ENCODE measurements at regions not wholly inside any gene's neighbourhood (a gene's known extent, or its start where the extent isn't known, plus 50 kb on each side); places are given as distances from the start of the nearest gene placed in this dataset.

DNA sequence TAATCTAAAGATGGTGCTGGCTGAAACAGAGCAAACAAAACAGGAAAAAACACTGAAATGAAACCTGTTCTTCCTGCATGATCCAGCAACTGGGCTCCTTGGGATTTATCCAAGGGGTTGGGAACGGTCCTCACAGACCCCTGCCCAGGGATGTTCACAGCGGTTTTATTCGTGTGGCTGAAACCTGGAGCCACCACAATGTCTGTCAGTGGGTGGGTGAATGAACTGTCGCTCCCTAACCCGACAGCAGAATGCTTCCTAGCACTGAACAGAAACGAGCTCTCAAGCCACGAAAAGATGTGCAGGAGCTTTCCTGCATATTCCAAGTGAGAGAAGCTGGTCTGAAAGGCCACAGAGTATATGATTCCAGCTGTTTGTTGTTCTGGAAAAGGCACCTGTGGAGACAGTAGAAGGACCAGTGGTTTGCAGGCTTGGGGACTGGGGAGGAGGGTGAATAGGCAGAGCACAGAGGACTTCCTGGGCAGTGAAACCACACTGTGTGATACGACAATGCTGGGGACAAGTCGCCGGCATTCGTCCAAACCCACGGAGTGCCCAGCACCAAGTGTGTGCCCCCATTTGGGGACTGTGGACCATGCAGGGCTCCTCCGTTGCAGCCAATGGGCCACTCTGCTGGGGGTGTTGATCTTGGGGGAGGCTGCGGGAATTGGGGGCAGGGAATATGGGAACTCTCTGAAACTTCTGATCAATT lies 73.9 kb downstream of the TEX29 start:
- no peak for DNase-seq

DNA sequence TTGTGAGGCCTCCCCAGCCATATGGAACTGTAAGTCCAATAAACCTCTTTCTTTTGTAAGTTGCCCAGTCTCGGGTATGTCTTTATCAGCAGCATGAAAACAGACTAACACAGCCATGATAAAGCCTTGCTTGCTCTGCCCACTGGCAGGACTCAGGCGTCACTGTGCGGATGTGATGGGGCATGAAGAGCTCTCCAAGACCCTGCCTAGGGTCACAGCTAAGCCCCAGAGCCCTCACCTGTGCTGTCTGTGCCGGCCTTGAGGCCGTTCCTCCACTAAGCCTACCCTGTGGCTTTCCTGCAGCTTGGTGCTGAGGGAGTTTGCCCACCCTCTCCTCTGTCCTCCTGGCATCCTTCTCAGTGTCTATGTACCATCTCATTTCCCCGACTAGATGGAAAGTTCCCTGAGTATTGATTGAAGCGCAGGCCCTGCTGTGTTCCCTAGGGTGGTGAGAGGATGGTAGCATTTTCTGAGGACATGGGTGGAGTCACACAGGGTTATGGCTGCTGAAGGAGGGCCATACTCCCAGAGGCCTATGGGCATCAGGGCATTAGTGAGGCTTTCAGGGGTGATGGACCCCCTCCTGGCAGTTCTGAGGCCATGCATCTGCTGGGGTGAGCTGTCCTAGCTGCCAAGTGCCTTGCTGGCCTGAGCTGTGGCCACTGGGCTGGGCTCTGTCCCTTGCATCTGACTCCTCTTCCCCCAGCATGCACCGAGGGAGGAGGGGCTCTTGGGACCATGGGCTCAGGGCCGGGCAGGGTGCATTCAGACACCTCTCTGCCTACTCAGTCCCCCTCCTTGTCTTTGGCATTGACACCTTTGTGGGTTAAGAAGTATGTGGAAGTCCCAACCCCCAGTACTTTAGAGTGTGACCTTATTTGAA lies 75.3 kb downstream of the TEX29 start:
- no peak for DNase-seq

DNA sequence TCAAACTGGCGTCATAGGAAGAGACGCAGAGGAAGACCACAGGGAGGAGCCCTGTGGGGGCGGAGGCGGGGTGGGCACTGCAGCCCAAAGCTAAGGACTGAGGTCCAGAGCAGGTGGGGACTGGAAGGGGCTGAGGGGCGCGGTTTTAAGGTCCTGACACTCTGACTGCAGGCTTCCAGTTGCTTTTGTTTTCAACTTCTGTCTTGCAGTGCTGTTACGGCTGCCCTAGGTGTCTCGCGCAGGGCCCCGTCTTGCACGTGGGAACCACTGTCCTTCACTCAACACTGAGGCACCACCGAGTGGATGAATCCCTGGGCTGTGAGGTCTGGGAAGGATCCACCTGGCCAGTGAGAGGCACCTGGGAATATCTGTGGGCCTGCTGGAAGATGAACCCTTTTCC lies 76.0 kb downstream of the TEX29 start:
- no peak for DNase-seq

DNA sequence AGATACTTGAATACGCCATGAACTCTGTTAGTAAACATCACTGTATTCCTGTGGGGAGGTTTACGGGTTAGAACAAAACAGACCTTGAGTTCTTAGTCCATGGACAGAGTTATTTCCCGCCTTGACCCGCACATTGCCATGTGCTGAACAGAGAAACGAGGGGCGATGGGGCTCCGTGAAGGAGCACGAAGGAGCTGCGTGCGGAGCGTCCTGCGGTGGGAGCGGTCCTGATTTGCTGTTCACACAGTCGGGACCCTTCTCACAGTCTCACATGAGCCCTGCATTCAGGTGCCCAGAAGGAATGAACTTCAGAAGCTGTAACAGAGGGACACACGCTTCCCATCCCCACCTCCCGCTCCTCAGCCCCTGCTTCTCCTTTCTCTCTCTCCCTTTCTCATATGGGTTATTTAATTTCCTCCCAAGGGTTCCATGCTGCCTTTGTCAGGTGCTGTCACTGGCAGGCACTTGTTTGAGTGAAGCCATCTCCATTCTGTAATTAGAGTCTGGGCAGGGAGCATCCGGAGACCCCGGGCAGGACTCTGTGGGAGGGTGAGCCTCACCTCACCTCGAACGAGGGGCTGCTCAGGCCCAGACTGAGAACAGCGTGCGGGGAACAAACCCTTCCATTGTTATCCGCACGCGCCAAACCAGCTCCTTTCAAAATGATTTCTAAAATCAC lies 76.9 kb downstream of the TEX29 start:
- no peak for DNase-seq

DNA sequence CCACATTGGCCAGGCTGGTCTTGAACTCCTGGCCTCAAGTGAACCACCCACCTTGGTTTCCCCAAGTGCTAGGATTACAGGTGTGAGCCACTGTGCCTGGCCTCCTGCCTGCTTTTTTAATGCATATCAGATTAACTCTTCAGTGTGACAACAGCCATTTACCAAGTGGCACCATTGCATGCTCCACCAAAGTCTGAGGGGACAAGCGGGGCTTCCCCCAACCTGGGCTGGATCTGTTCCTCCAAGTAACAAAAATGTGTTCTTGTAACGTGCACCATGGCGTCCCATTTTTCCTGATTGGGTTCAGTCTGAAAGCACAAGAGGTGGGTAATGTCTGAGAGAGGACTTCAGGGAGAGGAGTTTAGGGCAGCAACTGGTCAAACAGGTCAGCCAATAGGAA lies 77.8 kb downstream of the TEX29 start:
- no peak for DNase-seq

DNA sequence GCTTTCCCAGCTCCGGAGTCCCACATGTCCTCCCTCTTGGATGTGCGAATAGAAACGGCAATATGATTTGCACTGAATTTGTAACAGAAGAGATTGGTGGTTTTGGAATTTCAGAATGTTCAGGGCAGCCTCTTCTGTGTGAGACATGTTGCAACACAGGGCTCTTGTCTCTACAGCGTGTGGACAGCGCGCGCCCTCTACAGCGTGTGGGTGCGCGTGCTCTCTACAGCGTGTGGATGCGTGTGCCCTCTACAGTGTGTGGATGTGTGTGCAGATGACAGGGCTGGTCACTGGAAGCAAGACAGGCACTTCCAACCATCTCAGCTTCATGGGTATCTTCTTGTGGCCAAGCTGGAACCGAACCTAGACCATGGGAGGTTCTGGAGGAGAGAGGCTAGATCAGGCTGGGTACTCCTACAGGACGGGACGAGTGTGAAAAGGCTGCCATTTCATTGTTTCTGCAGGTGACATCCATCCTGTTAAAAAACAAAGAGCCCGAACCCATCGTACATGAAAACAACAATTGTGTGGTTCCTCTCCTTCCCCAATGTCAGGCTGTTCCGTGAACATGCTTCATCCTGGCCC lies 78.4 kb downstream of the TEX29 start:
- DNase-seq: no peak

DNA sequence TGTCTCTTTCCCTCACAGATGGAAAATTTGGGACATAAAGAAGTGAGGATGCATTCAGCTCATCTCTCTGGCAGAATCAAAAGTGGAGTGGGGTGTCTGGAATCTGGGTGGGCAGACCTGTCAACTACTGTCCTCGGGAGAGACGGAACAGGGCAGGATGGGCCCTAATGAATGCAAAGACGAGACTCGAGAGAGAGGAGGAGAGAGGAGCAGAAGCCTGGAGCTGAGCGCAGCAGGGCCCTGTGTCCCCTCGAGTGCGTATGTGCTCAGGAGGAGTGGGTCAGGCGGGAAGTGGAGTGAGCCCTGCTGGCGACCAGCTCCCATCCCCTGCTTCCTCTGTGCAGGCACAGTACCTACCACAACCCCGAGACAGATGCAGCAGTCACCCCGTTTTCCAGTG lies 78.9 kb downstream of the TEX29 start:
- no peak for DNase-seq

DNA sequence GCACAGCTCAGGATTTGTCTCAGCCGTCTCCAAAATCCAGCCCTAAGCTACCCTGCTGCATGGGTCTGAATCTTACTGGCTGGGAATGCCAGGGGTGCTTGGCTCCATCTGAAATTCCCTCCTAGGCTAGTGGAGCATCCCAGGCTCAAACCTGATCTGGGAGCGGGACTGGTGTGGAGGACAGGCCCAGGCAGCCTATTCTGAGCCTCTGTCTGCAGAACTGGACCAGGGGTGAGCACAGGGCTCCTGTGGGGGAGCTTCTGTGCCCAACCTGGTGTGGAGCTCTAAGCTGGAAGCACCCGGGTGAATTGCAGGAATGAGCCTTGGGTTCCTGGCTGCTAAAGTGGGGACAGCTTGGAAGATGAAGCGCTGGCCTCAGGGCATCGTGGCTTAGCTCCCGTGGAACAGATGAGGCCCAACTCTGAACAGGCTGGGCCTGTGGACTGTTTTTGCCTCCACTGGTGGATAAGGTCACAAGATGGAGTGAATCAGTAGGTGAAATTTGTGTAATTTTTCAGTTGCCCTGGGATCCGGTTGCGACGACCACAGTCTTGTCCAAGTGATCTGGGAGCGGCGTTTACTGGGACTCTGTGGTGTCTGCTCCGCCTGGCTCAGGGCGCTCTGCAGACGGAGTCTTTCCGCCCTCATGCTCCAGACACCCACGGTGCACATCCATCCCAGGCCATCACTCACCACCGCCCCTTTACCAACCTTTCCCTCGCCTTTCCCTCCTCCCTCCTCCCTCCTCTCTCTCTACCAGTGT lies 79.5 kb downstream of the TEX29 start:
- DNase-seq: no peak

DNA sequence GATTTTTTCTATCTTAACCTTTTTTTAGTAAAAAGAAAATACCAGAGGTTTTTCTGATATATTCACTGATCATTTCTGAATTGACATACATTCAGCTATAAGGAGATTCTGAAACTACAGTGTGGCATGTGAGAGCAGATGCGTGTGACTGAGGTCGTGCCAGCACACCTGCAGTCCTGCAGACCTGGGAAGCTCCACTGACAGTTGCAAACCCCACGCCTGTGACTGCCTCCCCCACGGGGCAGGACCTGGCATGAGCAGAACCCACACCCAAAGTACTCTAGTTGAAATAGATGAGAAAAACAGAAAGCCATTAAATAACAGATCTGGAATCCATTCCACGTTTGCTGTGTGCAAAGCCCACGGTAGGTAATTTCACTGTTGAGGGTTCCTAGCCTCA lies 80.7 kb downstream of the TEX29 start:
- no peak for DNase-seq

DNA sequence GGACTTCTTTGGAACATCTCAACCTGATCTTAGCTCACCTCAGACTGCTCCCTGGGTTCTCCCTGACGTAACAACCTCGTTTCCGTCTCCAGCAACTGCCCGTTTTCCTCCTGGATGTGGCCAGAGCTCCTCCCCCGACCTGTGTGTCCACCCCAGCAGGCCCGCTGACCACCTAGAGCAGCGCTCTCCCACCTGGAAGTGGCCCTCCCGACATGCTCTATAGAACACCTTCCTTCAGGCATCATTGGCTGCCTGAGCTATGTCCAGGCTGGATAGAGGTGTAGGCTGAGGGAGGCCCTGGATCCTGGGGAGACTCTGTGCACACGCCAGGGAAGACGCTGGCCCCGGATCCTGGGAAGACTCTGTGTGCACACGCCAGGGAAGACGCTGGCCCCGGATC lies 81.3 kb downstream of the TEX29 start:
- DNase-seq: no peak

DNA sequence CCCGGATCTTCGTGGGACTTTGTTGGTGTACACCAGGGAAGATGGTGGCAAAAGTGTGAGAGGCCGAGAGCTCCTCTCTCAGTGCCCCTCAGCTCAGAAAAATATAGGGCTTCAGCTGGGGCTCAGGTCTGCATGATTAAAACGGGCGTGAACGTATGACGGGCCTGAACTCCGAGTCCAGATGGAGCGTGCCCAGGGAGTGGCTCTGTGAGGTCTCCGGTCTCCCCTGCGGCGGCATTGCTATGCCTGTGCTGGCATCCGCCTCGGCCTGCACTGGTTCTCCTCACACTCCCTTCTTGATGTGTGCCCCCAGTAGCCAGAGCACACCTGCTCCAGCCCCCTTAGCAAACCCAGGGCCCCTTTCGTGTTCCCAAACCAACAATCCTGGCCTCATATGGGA lies 82.0 kb downstream of the TEX29 start:
- no peak for DNase-seq

DNA sequence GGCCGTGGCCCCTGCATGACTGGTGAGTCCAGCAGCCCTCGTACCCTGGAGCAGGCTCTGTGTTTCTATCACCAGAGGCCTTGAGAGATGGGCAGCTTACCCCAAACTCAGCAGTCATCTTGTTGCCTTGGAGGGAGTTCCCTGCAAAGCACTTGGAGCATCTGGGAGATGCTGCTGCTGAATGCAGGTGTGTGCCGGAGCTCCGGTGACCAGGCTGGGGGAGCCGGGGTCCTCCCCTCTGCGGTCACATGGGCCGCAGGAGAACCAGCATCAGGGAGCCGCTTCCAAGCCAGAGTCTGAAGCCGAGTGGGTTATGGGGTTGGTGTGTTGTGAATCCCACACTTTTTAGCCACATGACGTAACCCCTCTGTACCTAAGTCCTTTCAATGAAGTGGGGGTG lies 82.8 kb downstream of the TEX29 start:
- no peak for DNase-seq

DNA sequence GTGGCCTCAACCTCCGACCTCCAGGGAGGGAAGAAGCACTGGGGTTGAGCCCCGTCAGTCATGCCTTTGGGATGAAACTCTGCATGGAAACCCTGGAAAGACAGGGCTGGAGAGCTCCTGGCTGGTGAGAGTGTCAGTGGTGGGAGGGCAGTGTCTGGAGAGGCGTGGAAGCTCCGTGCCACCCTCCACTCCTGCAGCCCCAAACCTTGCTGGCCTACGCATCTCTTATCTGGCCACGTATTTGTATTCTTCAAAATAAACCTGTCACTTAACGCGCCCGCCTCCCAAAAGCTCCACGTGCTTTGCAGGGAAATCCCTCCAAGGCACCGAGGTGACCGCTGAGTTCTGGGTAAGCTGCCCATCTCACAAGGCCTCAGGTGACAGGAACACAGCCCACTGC lies 84.3 kb downstream of the TEX29 start:
- no peak for DNase-seq

DNA sequence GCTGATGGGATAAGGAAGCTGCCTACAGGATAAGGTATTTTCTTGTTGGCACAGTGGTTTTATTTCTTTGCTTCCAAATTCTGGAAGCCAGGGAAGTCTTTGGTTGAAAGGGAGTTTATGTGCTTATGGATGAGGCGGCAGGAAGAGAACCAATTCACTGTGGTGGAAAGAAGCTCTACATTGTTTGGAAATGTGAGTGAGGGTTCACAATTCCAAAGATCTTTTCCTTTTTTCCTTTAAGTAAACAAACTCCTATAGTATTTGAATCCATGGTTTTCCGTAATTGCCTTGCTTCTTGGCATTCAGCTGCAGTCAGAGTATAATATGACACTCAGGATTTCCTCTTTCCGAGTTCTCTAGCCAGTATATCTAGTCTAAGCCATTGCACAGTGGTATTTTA lies 86.2 kb downstream of the TEX29 start:
- no peak for DNase-seq

DNA sequence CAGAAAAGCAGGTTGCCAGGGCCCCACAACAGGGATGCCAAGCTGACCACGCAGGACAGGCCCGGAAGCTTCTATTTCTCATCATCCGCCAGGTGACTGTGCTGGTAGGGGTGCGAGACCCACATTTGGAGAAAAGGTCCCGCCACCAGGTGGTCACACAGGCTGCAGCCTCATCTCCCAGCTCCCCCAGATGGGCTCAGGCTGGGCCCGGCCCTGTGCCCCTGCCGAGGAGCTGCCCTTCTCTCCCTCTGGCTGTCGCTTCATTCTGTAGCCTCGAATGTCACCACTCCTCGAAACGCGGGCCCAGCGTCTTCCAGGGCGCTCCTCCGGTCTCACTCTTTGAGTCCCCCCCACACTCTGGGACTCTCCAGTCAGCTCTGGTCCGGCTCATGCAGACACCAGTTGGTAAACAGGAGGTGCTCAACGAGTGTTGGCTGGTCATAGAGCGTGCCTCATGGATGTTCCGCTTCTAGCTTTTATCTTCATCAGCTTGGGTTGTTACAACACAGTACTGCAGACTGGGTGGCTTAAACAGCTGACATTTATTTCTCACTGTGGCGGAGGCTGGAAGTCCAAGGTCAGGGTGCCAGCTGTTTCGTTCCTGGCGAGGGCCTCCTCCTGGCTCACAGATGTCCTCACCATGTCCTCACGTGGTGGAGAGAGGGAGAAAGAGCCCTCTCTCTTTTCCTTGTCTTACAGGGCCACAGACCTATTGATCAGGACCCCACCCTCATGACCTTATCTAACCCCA lies 87.1 kb downstream of the TEX29 start:
- DNase-seq: no peak

DNA sequence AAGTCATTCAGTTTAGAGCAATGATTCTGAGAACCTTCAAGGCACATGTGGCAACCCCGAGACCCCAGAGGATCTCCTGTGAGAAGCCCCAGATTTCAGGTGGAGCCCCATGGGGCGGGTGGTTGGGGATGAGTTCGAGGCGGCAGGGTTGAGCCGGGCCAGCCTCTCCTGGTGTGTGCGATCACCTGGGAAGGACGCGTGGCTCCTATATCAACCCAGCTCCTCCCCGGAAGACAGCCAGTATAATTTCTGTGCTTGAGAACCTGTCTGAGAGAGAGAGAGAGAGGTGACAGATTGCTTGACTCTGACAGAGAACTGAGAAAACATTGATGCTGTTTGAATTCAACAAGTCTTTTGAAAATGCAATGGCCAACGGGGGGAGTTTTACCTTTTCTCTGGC lies 89.0 kb downstream of the TEX29 start:
- no peak for DNase-seq

DNA sequence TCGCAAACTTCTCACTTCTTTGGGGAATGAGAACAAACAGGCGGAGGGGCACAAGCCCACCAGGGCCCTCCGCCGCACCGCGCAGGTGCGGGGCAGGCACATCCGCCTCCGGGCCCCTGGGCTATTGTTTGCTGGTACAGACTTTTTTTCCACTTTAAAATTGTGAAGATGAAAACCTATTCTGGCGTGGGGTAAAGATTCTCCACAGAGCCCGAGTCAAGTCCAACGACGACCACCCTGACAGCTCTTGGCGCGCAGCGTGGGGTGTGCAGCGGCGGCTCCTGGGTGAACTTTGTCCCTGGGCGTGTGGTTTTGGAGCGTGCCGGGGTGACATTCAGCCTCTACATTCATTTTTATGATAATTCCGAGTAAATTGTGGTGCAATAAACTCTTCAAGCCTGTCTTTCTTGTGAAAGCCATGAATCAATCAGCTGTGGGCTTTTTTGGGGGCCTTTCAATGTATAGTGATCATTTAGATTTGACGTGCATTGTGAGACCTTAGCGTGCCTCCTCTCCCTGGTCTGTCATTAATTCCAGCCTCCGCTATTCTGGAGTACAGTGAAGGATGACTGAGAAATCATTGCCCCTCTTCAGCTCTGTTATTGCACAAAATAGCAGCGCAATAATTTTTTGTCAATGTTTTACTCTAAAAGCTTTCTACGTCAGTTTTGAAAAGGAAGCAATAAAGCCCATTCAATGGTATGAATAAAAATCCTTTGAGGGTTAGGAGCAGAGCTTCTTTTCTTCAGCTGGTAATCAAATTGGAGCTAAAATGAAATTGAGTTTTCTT lies 90.0 kb downstream of the TEX29 start:
- DNase-seq: no peak

DNA sequence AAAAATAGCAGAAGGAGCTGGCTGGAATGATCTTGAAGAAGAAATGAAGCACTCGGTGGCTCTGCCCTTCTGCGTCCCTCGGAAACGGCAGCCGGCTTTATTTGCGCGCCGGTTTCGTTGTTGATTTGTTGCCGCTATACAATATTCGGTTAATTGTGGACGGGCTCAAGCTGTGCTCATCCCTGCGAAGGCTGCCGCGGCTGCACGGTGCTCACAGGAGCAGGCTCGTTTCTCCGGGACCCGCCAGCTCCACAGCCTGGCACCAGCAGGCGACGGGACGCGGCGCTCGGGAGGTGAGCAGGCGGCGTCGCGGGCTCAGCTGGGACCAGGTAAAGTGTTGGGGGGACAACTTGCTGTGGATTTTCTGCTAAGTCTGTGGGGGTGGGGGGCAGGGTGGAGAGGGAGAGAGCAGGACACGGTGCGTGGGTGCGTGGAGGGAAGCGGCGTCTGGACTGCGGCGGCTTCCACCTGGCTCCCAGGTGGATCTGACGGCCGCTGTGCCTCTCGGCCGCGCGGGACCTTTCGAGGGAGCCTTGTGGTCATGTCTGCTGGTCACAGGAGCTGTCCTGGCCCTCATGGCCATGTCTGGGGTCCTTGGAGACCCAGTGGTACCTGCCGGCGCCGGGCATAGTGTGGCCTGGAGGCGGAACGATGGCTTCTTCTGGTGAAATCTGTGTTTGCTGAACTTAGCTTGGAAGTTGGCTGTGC lies 90.9 kb downstream of the TEX29 start:
- no peak for DNase-seq

DNA sequence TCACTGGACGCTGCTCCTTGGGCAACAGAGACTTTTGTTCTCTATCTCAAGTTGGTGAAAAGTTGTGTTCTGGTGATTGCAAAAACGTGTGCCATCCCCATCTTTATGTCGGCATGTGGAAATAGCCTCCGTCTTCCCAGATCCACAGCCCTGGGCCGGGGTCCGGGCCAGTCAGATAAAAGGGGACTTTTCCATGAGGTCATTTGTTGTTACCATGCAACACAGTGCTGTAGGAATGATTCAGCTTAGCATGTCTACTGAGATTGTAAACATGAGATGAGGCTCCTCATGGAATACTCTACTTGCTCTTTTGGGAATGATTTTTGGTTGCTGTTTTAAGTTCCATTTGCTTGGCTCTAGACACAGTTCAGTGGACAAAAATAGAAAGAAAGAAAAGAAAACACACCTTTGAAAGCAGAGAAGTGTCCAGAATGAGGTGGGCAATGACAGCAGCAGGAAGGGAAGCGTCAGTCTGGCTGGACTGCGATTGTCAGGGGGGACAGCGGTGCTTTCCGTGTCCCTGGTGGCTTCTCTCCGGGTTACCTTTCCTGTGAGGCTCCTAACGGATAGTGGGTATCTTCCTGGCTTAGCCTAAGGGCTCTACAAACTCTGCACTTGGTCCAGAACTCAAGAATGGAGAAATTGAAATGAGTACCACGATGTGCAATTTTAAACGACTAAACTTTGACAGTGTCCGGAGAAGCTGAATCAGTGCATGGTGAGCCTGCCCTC lies 91.6 kb downstream of the TEX29 start:
- DNase-seq: no peak

All from muscle of arm (tissue), 1 donor.